H1 (cell line): ENCODE measurements at regions not wholly inside any gene's neighbourhood (a gene's known extent, or its start where the extent isn't known, plus 50 kb on each side); places are given as distances from the start of the nearest gene placed in this dataset.
"Not testable (repeated sequence)": the region's sequence is repeated elsewhere in the genome, so short reads cannot be mapped to it uniquely, and the experiment has no call there.

Experiments
- CTCF ChIA-PET: fragments of 300-600 bp; sonication (Branson Sonifier 250); formaldehyde crosslinking; loops from one replicate; lab custom pipeline; 2021; ENCODE audit not compliant: partially characterized antibody; lab: Charles Lee
- POLR2A ChIA-PET: fragments of 300-600 bp; sonication (Branson Sonifier 250); formaldehyde crosslinking; loops from one replicate; lab custom pipeline; 2021; ENCODE audit warnings: inconsistent platforms; ENCODE audit not compliant: partially characterized antibody; lab: Charles Lee
- DNase-seq, 2 experiments: peaks; one replicate each; pipeline versions ENCODE4 v3.0.0 to v3.0.0-alpha.2; 2010 to 2022; ENCODE audit warnings: low spot score in 2 of 2, low read depth in 1 of 2, mixed read lengths in 1 of 2
- FAIRE-seq: peaks from 2 replicates; lab custom pipeline; 2011; peaks lifted over from hg19 to GRCh38; lab: Jason Lieb, UNC
- H2AFZ ChIP-seq: 2 replicates; pipeline ENCODE4 v1.8.1; 2012; ENCODE audit warnings: low read length, inconsistent platforms
- H2AK5ac ChIP-seq: 2 replicates; pipeline ENCODE4 v1.6.1; 2013; ENCODE audit warnings: low read depth, low read length
- H2BK120ac ChIP-seq: replicated peaks from 2 replicates; pipeline ENCODE3; 2013; ENCODE audit warnings: low read depth, low read length, inconsistent platforms
- H2BK12ac ChIP-seq: 2 replicates; pipeline ENCODE4 v1.6.1; 2013; ENCODE audit warnings: low read depth, low read length
- H2BK15ac ChIP-seq: 2 replicates; pipeline ENCODE4 v1.6.1; 2013; ENCODE audit warnings: low read length
- H2BK20ac ChIP-seq: 2 replicates; pipeline ENCODE4 v1.6.1; 2013; ENCODE audit warnings: low read length
- H2BK5ac ChIP-seq: 2 replicates; pipeline ENCODE4 v1.6.1; 2013; ENCODE audit warnings: low read depth, low read length
- H3K14ac ChIP-seq: 2 replicates; pipeline ENCODE4 v1.6.1; 2013; ENCODE audit warnings: inconsistent platforms; ENCODE audit not compliant: insufficient read length
- H3K18ac ChIP-seq: 2 replicates; pipeline ENCODE4 v1.6.1; 2013; ENCODE audit warnings: low read length; ENCODE audit errors: extremely low read depth
- H3K23ac ChIP-seq: 2 replicates; pipeline ENCODE4 v1.6.1; 2013; ENCODE audit warnings: inconsistent platforms; ENCODE audit not compliant: insufficient read length
- H3K23me2 ChIP-seq: 2 replicates; pipeline ENCODE4 v1.6.1; 2013; ENCODE audit warnings: low read depth, low read length
- H3K27ac ChIP-seq: 2 replicates; pipeline ENCODE4 v1.6.1; 2011; ENCODE audit warnings: low read depth, low read length, inconsistent platforms
- H3K27me3 ChIP-seq, 4 experiments: replicated peaks in 1 of 4; 1 replicate in 1 of 4; 2 replicates in 3 of 4; pipeline versions ENCODE4 v1.6.1 to v1.8.1; 2011 to 2013; ENCODE audit warnings: low read length in 3 of 4, mild to moderate bottlenecking in 3 of 4, inconsistent platforms in 2 of 4, mixed read lengths in 2 of 4, moderate library complexity in 1 of 4; ENCODE audit not compliant: control insufficient read depth in 3 of 4, insufficient read depth in 3 of 4; ENCODE audit errors: extremely low read depth in 1 of 4
- H3K36me3 ChIP-seq, 4 experiments: 2 replicates each; pipeline versions ENCODE4 v1.6.1 to v1.8.1; 2011 to 2013; ENCODE audit warnings: mild to moderate bottlenecking in 4 of 4, low read length in 3 of 4, moderate library complexity in 2 of 4, control low read depth in 1 of 4, inconsistent platforms in 1 of 4; ENCODE audit not compliant: insufficient read depth in 4 of 4, control insufficient read depth in 2 of 4
- H3K4ac ChIP-seq: replicated peaks from 2 replicates; pipeline ENCODE3; 2013; ENCODE audit warnings: low read length, low read depth, mixed read lengths, inconsistent platforms; ENCODE audit not compliant: insufficient read length
- H3K4me1 ChIP-seq, 4 experiments: replicated peaks in 1 of 4; 1 replicate in 1 of 4; 2 replicates in 3 of 4; pipeline versions ENCODE4 v1.6.1 to v1.8.1; 2011 to 2013; ENCODE audit warnings: low read length in 3 of 4, inconsistent platforms in 2 of 4, mixed read lengths in 1 of 4; ENCODE audit not compliant: insufficient read depth in 4 of 4, control insufficient read depth in 3 of 4
- H3K4me2 ChIP-seq, 2 experiments: 2 replicates each; pipeline versions ENCODE4 v1.6.1 to v1.8.1; 2011 to 2013; ENCODE audit warnings: low read depth in 2 of 2, low read length in 2 of 2, control low read depth in 1 of 2, inconsistent platforms in 1 of 2, mild to moderate bottlenecking in 1 of 2; ENCODE audit not compliant: insufficient read depth in 1 of 2
- H3K4me3 ChIP-seq, 4 experiments: fragments of 200-600, 300-600 bp in 1 of 4; sonication (generic), shearing (Covaris generic), sonication (Bioruptor Twin) in 1 of 4; 2 replicates each; pipeline versions ENCODE4 v1.5.1 to v1.8.1; 2011 to 2016; ENCODE audit warnings: low read length in 4 of 4, low read depth in 3 of 4, control low read depth in 2 of 4, inconsistent platforms in 2 of 4, mild to moderate bottlenecking in 2 of 4, mixed read lengths in 1 of 4, moderate library complexity in 1 of 4; ENCODE audit not compliant: insufficient read depth in 2 of 4; ENCODE audit errors: extremely low read depth in 1 of 4
- H3K56ac ChIP-seq: replicated peaks from 2 replicates; pipeline ENCODE3; 2013; ENCODE audit warnings: low read depth, mild to moderate bottlenecking, mixed read lengths, low read length, inconsistent platforms; ENCODE audit not compliant: insufficient read length
- H3K79me1 ChIP-seq: 2 replicates; pipeline ENCODE4 v1.6.1; 2013; ENCODE audit warnings: low read depth, low read length, control low read depth
- H3K79me2 ChIP-seq, 2 experiments: 2 replicates each; pipeline versions ENCODE4 v1.6.1 to v1.8.1; 2012 to 2013; ENCODE audit warnings: low read length in 2 of 2, mild to moderate bottlenecking in 2 of 2, inconsistent platforms in 1 of 2; ENCODE audit not compliant: insufficient read depth in 2 of 2, control insufficient read depth in 1 of 2
- H3K9ac ChIP-seq, 4 experiments: replicated peaks in 1 of 4; 1 replicate in 1 of 4; 2 replicates in 3 of 4; pipeline versions ENCODE4 v1.6.1 to v1.8.1; 2011 to 2013; ENCODE audit warnings: low read depth in 3 of 4, low read length in 3 of 4, control low read depth in 2 of 4, mild to moderate bottlenecking in 2 of 4, moderate library complexity in 2 of 4, inconsistent platforms in 1 of 4; ENCODE audit errors: extremely low read depth in 1 of 4
- H3K9me3 ChIP-seq, 2 experiments: 2 replicates each; pipeline versions ENCODE4 v1.6.1 to v1.8.1; 2012 to 2013; ENCODE audit warnings: mild to moderate bottlenecking in 2 of 2, moderate library complexity in 2 of 2, control low read depth in 1 of 2, inconsistent platforms in 1 of 2, low read depth in 1 of 2, low read length in 1 of 2, mixed read lengths in 1 of 2; ENCODE audit not compliant: insufficient read depth in 2 of 2
- H4K20me1 ChIP-seq, 2 experiments: replicated peaks in 1 of 2; 2 replicates each; pipeline versions ENCODE3 to v1.8.1; 2011 to 2013; ENCODE audit warnings: inconsistent platforms in 2 of 2, low read length in 2 of 2, mild to moderate bottlenecking in 1 of 2; ENCODE audit not compliant: insufficient read depth in 2 of 2, control insufficient read depth in 1 of 2
- H4K5ac ChIP-seq: 2 replicates; pipeline ENCODE4 v1.6.1; 2013; ENCODE audit warnings: low read length, low read depth, mixed read lengths, inconsistent platforms; ENCODE audit not compliant: insufficient read length
- H4K8ac ChIP-seq: 2 replicates; pipeline ENCODE4 v1.8.0; 2013; ENCODE audit warnings: mild to moderate bottlenecking, moderate library complexity, low read length, inconsistent platforms; ENCODE audit not compliant: insufficient read depth; ENCODE audit errors: extremely low read depth
- H4K91ac ChIP-seq: replicated peaks from 2 replicates; pipeline ENCODE3; 2013; ENCODE audit warnings: low read length, mixed read lengths, inconsistent platforms; ENCODE audit not compliant: insufficient read length
- WGBS, 2 experiments: shearing (Covaris generic) in 1 of 2; methylation state at CpG; one replicate each; pipeline versions ENCODE4 v1.1.6 to v1.1.7; 2013 to 2015; ENCODE audit warnings: low lambda C conversion rate in 2 of 2, mixed read lengths in 2 of 2, inconsistent platforms in 1 of 2, low coverage in 1 of 2, missing lambda C conversion rate in 1 of 2; ENCODE audit not compliant: insufficient replicate concordance in 2 of 2, insufficient coverage in 1 of 2, insufficient read length in 1 of 2; ENCODE audit errors: extremely low coverage in 1 of 2, missing lambda C conversion rate in 1 of 2; 5-methylcytosine and 5-hydroxymethylcytosine counted together

DNA sequence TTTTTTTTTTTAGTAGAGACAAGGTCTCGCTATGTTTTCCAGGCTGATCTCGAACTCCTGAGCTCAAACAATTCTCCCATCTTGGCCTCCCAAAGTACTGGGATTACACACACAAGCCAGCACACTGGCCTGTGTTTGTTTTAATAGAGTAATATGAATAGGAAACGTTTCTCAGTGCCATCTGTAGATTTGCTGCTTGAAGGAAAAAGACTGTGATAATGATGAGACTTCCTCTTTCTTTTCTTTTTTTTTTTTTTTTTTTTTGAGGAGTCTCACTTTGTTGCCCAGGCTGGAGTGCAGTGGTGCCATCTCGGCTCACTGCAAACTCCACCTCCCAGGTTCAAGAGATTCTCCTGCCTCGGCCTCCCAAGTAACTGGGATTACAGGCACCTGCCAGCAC lies 74.7 kb upstream of the ATL2 start:
- H2BK20ac ChIP-seq, H2BK12ac ChIP-seq, H3K4me1 ChIP-seq, H3K23me2 ChIP-seq, H4K8ac ChIP-seq, H2BK120ac ChIP-seq, H3K4me2 ChIP-seq, H3K23ac ChIP-seq, H3K79me2 ChIP-seq, H3K9me3 ChIP-seq, FAIRE-seq, H3K56ac ChIP-seq, H2BK15ac ChIP-seq, H2BK5ac ChIP-seq, H3K14ac ChIP-seq, H2AK5ac ChIP-seq, H3K27me3 ChIP-seq, H3K4ac ChIP-seq, H3K4me3 ChIP-seq, H4K91ac ChIP-seq, H3K36me3 ChIP-seq, H3K18ac ChIP-seq, H4K5ac ChIP-seq, DNase-seq, H3K79me1 ChIP-seq, H3K27ac ChIP-seq, H2AFZ ChIP-seq, H4K20me1 ChIP-seq, H3K9ac ChIP-seq: not testable (repeated sequence)
- ChIA-PET CTCF (interaction anchor here (0.6 to 1.4 kb wide), 6 partner anchors 14 to 361 kb away, joined by 3 to 5 read pairs (median 4); no protein-coding TSS in a partner anchor), POLR2A (interaction anchor here (0.5 to 1.2 kb wide), 2 partner anchors 11 to 36 kb away, joined by 3 to 5 read pairs; no protein-coding TSS in a partner anchor)
- 86% methylated on average over 3 of the region's 5 CpGs; no CpG with 5 or more reads in 1 of the 2 experiments for WGBS, 2 experiments
